SK-N-SH (cell line): ENCODE measurements at regions not wholly inside any gene's neighbourhood (a gene's known extent, or its start where the extent isn't known, plus 50 kb on each side); places are given as distances from the start of the nearest gene placed in this dataset.

ENCODE experiments used
- EP300 ChIP-seq, 2 experiments: IDR thresholded peaks; 2 replicates each; pipeline versions ENCODE4 v1.4.0 to v1.6.1; 2012; ENCODE audit warnings: borderline replicate concordance in 1 of 2, low read depth in 1 of 2, low read length in 1 of 2
- EZH2phosphoT487 ChIP-seq: fragments of 200-600 bp; sonication (generic); IDR thresholded peaks from 2 replicates; pipeline ENCODE4 v1.6.1; 2017; ENCODE audit warnings: low read depth, mixed run types, mild to moderate bottlenecking, antibody characterized with exemption, moderate library complexity, borderline replicate concordance
- FOSL2 ChIP-seq: IDR thresholded peaks from 2 replicates; pipeline ENCODE4 v1.4.0; 2012; ENCODE audit warnings: low read depth, mild to moderate bottlenecking, moderate library complexity, borderline replicate concordance
- MAX ChIP-seq: IDR thresholded peaks from 2 replicates; pipeline ENCODE4 v1.4.0; 2012; ENCODE audit warnings: low read depth
- MXI1 ChIP-seq: IDR thresholded peaks from 2 replicates; pipeline ENCODE4 v1.6.1; 2012; ENCODE audit warnings: mild to moderate bottlenecking, low read depth, low read length, improper control_type of control experiment
- RAD21 ChIP-seq: IDR thresholded peaks from 2 replicates; pipeline ENCODE4 v1.6.1; 2012; ENCODE audit warnings: mild to moderate bottlenecking, low read length
- REST ChIP-seq: IDR thresholded peaks from 2 replicates; pipeline ENCODE4 v1.6.1; 2012; ENCODE audit warnings: mild to moderate bottlenecking, low read depth, low read length, moderate library complexity
- RFX5 ChIP-seq: IDR thresholded peaks from 2 replicates; pipeline ENCODE4 v1.6.1; 2012; ENCODE audit warnings: mild to moderate bottlenecking, improper control_type of control experiment, low read length
- RXRA ChIP-seq: IDR thresholded peaks from 2 replicates; pipeline ENCODE4 v1.4.0; 2012; ENCODE audit warnings: low read depth, mild to moderate bottlenecking, borderline replicate concordance
- SMC3 ChIP-seq: IDR thresholded peaks from 2 replicates; pipeline ENCODE4 v1.6.1; 2012; ENCODE audit warnings: low read depth, low read length, improper control_type of control experiment
- YY1 ChIP-seq: IDR thresholded peaks from 2 replicates; pipeline ENCODE4 v1.4.0; 2012; ENCODE audit warnings: low read depth, mild to moderate bottlenecking
- ZBTB33 ChIP-seq: IDR thresholded peaks from 2 replicates; pipeline ENCODE4 v1.4.0; 2012; ENCODE audit warnings: low read depth, borderline replicate concordance
- TF ChIP-seq, protein P1 (sequence below): fragments of 200-600 bp; sonication (generic); IDR thresholded peaks from 2 replicates; pipeline ENCODE4 v1.6.1; 2017; ENCODE audit warnings: antibody characterized with exemption, mild to moderate bottlenecking, moderate library complexity
- TF ChIP-seq, protein P2 (sequence below): fragments of 150-350 bp; IDR thresholded peaks from 2 replicates; pipeline ENCODE4 v1.6.1; 2017; ENCODE audit warnings: antibody characterized with exemption, low read length, low read depth, borderline replicate concordance

GRCh38 chr16:48441863-48442279 lies 56.7 kb upstream of the SIAH1 start:
- TF ChIP-seq, protein P1, sequence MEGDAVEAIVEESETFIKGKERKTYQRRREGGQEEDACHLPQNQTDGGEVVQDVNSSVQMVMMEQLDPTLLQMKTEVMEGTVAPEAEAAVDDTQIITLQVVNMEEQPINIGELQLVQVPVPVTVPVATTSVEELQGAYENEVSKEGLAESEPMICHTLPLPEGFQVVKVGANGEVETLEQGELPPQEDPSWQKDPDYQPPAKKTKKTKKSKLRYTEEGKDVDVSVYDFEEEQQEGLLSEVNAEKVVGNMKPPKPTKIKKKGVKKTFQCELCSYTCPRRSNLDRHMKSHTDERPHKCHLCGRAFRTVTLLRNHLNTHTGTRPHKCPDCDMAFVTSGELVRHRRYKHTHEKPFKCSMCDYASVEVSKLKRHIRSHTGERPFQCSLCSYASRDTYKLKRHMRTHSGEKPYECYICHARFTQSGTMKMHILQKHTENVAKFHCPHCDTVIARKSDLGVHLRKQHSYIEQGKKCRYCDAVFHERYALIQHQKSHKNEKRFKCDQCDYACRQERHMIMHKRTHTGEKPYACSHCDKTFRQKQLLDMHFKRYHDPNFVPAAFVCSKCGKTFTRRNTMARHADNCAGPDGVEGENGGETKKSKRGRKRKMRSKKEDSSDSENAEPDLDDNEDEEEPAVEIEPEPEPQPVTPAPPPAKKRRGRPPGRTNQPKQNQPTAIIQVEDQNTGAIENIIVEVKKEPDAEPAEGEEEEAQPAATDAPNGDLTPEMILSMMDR = no peak
- TF ChIP-seq RAD21 (no peak), FOSL2 (no peak), RFX5 (no peak), REST (no peak), MAX (no peak), YY1 (no peak), SMC3 (no peak), EZH2phosphoT487 (no peak), EP300 (IDR thresholded peaks at IDR 0.05; ENCODE audit: borderline replicate concordance in 1 of 2, low read depth in 1 of 2, low read length in 1 of 2) (no peak), ZBTB33 (no peak), MXI1 (no peak), RXRA (no peak)
- TF ChIP-seq, protein P2, sequence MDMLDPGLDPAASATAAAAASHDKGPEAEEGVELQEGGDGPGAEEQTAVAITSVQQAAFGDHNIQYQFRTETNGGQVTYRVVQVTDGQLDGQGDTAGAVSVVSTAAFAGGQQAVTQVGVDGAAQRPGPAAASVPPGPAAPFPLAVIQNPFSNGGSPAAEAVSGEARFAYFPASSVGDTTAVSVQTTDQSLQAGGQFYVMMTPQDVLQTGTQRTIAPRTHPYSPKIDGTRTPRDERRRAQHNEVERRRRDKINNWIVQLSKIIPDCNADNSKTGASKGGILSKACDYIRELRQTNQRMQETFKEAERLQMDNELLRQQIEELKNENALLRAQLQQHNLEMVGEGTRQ = no peak
